LNCaP clone FGC (cell line): ENCODE measurements at regions not wholly inside any gene's neighbourhood (a gene's known extent, or its start where the extent isn't known, plus 50 kb on each side); places are given as distances from the start of the nearest gene placed in this dataset.

ENCODE experiments used
- DNase-seq: peaks from one replicate; pipeline ENCODE4 v3.0.0-alpha.2; 2011; ENCODE audit warnings: low read depth
- H3K4me3 ChIP-seq: 2 replicates; pipeline ENCODE4 v1.5.1; 2011; ENCODE audit warnings: mild to moderate bottlenecking, low read depth, low read length, control low read depth
- CTCF ChIP-seq: IDR thresholded peaks from 2 replicates; pipeline ENCODE4 v1.5.1; 2012; ENCODE audit warnings: mild to moderate bottlenecking; ENCODE audit not compliant: control insufficient read depth, insufficient read depth; ENCODE audit errors: extremely low read depth

GRCh38 chr10:64385355-64385754, 864.2 kb downstream of the REEP3 start:
- TF ChIP-seq CTCF, result no peak
- no peak overlapping the region for H3K4me3 ChIP-seq
- no peak for DNase-seq

GRCh38 chr10:64394744-64395143, 873.5 kb downstream of the REEP3 start:
- no peak for TF ChIP-seq CTCF
- no peak for DNase-seq
- H3K4me3 ChIP-seq, result no peak overlapping the region

GRCh38 chr10:64396105-64396708, 875.0 kb downstream of the REEP3 start:
- H3K4me3 ChIP-seq, result no peak overlapping the region
- TF ChIP-seq CTCF, result no peak
- no peak for DNase-seq

- H3K4me3 ChIP-seq, result no peak overlapping the region
- no peak for TF ChIP-seq CTCF
- no peak for DNase-seq
Observed at GRCh38 chr10:64397125-64397524, 875.9 kb downstream of the REEP3 start.

GRCh38 chr10:64408391-64409183, 887.4 kb downstream of the REEP3 start:
- DNase-seq, result no peak
- no peak overlapping the region for H3K4me3 ChIP-seq
- no peak for TF ChIP-seq CTCF

- no peak overlapping the region for H3K4me3 ChIP-seq
- DNase-seq, result no peak
- no peak for TF ChIP-seq CTCF
Observed at GRCh38 chr10:64409349-64409748, 888.1 kb downstream of the REEP3 start.
